ENCODE measurements at regions not wholly inside any gene's neighbourhood (a gene's known extent, or its start where the extent isn't known, plus 50 kb on each side); places are given as distances from the start of the nearest gene placed in this dataset.

DNA sequence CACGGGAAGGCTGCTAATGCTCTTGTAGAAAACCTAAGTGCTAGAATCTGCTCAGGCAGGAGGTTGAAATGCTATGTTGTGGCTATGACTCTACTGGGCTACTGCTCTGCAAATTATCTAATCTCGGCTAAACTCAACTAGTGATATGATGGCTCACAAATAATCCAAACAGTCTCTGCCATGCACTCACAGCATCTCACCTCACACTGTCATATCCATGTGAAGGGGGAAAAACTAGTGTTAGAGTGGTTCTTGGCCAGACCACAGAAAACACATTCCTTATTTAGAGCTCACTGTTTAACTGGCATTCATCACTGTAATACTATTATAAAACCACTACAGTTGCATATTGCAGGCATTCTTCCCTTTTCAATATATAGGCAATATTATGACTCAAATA is 81.8 kb upstream of the DST start:
- TF ChIP-seq, protein P1, sequence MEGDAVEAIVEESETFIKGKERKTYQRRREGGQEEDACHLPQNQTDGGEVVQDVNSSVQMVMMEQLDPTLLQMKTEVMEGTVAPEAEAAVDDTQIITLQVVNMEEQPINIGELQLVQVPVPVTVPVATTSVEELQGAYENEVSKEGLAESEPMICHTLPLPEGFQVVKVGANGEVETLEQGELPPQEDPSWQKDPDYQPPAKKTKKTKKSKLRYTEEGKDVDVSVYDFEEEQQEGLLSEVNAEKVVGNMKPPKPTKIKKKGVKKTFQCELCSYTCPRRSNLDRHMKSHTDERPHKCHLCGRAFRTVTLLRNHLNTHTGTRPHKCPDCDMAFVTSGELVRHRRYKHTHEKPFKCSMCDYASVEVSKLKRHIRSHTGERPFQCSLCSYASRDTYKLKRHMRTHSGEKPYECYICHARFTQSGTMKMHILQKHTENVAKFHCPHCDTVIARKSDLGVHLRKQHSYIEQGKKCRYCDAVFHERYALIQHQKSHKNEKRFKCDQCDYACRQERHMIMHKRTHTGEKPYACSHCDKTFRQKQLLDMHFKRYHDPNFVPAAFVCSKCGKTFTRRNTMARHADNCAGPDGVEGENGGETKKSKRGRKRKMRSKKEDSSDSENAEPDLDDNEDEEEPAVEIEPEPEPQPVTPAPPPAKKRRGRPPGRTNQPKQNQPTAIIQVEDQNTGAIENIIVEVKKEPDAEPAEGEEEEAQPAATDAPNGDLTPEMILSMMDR (IDR thresholded peaks at IDR 0.05; ENCODE audit: low read depth, low read length, poor library complexity, severe bottlenecking), result no peak
- TF ChIP-seq EZH2phosphoT487 (IDR thresholded peaks at IDR 0.05; ENCODE audit: borderline replicate concordance, low read length), result no peak

Data from DOHH2 (cell line).